GM18951 (cell line): ENCODE measurements at regions not wholly inside any gene's neighbourhood (a gene's known extent, or its start where the extent isn't known, plus 50 kb on each side); places are given as distances from the start of the nearest gene placed in this dataset.

Experiments
- POLR2A ChIP-seq: IDR thresholded peaks from 4 replicates; pipeline ENCODE4 v1.6.1; 2011; ENCODE audit warnings: mild to moderate bottlenecking; ENCODE audit not compliant: insufficient read length, insufficient read depth; ENCODE audit errors: extremely low read depth
- in situ Hi-C: fragments of 300-500 bp; cut with MboI; formaldehyde crosslinking; loops from one replicate; pipeline ENCODE4 v1.12.0; 2022; ENCODE audit warnings: low sequenced_read_pairs, mixed read lengths, inconsistent platforms; ENCODE audit not compliant: unreplicated experiment

DNA sequence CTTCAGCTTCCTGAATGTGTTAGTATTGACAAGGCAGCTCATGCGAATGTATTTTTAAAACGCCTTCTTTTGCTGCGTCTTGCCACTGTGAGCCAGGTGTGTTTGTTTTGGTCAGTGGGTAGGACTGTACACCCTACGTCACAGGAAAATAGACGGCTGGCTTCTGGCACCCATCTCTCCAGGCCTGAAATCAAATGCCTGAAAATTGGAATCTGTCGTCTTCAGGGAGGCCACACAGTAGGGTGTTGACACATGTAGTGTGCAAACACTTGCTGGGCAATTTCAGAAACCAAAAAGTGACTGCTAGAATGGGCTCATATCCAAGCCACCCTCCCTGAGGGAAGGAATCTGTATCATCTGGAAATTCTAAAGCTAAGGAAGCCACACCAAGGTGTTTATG lies 209.3 kb downstream of the TTC8 start:
- TF ChIP-seq POLR2A, result no peak
- in situ Hi-C loops, result loop anchor here (25.0 kb wide), 2 partner anchors 379 to 729 kb away; partner anchors contain the start of gene FOXN3

DNA sequence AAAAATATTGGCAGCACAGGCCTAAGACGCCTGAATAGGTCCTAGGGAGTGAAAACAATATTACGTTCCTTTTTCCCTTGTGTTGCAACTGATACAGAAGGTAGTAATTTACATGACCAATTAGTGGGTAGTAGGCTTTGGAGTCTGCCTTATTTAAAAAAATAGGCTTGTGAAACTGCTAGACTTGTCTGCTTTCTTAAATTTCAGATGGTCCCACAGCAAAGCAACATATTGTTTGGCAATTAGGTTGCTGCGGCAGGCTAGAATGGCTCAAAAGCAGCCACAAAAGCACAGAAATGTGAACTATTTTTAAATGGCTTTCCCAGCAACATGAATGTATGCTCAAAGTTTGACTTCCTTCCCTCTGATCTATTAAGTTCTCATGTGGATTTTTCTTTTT lies 211.9 kb downstream of the TTC8 start:
- in situ Hi-C loops, result loop anchor here (25.0 kb wide), 2 partner anchors 376 to 726 kb away; partner anchors contain the start of gene FOXN3
- TF ChIP-seq POLR2A, result no peak

DNA sequence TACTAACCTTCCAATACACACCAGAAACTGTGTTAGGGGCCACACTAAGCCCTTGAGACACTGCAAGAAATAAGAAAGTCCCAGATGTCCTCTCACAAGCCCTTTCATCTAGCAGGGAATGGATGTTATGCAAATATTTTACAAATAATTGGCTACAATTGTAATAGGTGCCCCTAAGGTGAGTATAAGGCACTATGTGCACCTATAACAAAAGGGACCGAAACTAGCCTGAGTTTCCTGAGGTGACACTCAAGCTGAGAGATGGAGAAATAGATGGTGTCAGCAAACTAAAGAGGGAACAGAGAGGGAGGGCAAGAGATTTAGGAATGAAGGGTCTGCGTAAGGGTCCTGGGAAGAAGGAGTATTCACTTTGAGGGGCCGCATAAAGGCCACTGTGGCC lies 212.6 kb downstream of the TTC8 start:
- in situ Hi-C loops, result loop anchor here (25.0 kb wide), 2 partner anchors 375 to 725 kb away; partner anchors contain the start of gene FOXN3
- no peak for TF ChIP-seq POLR2A

DNA sequence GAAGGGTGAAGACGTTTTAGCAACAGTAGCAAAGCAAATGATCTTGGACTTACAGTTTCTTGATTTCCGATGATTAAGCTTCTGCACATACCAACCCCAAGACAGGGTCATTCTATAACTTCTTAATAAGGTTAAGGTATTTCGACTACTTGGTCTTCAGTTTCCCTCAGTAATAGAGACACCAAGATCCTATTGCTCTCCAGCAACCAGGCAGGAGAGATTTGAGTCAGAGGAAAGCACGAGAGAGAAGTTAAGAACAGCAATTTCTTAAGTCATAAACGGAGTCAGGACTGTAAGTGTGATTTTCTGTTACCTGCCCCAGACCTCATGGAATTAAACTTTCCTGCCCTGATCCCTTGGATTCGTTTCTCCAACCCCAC lies 215.6 kb downstream of the TTC8 start:
- TF ChIP-seq POLR2A, result no peak
- in situ Hi-C loops, result loop anchor here (25.0 kb wide), 2 partner anchors 372 to 722 kb away; partner anchors contain the start of gene FOXN3

DNA sequence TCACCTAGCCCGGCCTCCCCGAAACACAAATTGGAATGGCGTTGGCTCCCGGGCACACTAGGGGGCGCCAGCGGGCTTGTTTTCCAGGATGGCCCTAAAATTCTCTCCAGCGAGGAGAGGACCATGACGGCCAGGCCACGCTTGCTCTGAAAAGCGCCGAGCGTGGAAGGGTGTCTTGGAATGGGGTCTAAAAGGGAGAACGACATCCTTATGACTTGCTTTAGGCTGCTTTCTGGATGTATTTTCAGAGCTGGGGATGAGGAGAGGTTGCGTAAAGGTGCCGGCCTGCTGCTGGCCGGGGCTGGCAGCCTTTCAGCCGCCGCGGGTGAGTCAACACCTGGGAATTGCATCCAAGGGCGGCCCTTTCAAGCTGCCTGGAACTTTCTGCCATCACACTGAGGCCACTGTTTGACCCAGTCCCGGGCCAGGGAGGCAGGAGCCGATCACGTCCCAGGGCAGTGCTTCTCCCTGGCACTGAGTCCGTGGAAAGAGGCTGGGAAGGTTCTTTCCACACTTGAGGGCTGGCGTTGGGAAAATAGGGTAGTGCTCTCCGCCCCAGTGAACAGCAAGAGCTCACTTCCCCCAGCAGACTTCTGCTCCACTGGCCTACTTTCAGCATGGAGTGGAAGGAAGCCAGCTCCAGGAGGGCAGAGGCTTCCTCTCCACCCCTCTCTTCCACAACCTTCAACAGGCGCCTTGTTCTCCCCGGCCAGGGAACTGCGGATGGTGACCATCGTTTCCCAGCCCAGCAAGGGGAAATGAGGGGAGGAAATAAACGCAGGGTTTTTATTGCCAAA lies 216.2 kb downstream of the TTC8 start:
- no peak for TF ChIP-seq POLR2A
- in situ Hi-C loops, result loop anchor here (25.0 kb wide), 2 partner anchors 372 to 722 kb away; partner anchors contain the start of gene FOXN3

DNA sequence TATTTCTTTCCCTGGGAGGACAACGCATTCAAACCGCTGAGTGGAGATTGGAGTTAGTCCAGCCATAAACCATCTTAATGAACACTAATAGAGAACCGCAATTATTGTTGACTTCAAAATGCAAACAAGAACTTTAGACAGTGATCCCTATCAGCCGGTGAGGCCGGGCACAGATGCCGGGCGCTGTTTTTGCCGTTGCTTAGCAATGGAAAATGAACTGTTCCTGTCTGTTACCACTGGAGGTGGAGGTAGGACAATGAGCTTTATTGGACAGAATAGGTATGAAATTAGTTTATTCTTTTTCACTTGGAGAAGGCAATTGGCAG lies 216.8 kb downstream of the TTC8 start:
- no peak for TF ChIP-seq POLR2A
- in situ Hi-C loops, result loop anchor here (25.0 kb wide), 2 partner anchors 371 to 721 kb away; partner anchors contain the start of gene FOXN3

DNA sequence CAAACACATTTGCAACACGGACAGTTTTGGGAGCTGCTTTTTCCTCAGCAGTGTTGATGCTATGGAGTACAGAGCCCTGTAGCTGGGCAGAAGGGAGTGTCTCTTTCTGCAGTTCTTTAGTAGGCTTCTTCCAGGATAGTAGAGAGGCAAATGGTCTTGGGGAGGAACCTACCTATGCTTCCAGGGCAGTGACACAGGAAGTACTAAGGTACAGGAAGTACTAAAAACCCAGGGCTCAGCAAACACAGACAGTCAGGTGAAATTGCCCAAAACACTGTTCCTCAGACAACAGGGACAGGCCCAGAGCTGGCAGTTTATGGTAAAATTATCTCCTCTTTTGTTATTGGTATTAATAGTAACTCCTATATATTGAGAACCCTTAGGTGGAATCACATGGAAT lies 217.6 kb downstream of the TTC8 start:
- in situ Hi-C loops, result loop anchor here (25.0 kb wide), 2 partner anchors 370 to 720 kb away; partner anchors contain the start of gene FOXN3
- no peak for TF ChIP-seq POLR2A

DNA sequence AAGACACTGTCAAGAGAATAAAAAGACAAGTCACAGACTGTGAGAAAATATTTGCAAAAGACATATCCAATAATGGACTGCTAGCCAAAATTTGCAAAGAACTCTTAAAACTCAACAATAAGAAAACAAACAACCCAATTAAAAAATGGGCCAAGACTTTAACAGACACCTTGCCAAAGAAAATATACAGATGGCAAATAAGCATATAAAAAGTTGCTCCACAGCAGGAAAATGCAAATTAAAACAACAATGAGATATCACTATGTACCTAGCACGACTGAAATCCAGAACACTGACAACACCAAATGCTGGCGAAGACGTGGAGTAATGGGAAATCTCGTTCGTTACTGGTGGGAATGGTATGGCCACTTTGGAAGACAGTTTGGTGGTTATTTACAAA lies 228.9 kb downstream of the TTC8 start:
- TF ChIP-seq POLR2A, result no peak
- in situ Hi-C loops, result no loop called here

DNA sequence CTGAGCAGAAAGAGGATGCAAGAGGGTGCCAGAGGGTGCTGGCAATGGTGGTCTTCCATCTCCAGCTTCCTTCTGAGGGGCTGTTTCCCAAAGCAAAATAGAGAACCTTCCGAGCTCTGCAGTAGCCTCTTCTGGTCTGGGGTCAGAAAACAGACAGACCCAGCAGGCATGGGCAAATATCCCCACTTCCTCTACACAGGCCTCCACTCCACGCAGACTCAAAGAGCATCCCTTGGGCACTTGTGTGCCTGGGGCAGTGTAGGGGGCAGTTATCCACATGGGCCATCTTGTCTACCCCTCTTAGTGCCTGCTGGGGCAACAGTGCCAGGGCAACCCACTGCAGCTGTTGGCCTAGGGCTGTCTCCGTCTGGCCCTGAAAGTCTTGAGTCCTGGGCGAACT lies 231.9 kb downstream of the TTC8 start:
- no peak for TF ChIP-seq POLR2A
- in situ Hi-C loops, result no loop called here

DNA sequence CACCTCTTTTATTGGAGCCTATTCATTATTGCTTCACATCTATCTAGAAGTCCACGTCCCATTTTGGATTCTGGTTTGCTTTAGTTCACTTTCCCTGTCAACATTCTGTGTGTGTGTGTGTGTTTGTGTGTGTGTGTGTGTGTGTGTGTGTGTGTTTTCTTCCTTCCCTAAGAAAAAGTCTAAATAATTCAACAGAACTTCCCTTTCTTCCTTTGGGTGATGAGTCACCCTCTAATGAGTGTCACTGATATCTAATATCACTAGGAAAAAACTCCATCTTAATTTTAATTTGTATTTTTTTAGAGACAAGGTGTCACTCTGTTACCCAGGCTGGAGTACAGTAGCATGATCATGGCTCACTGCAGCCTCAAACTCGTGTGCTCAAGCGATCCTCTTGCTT lies 234.2 kb downstream of the TTC8 start:
- in situ Hi-C loops, result no loop called here

DNA sequence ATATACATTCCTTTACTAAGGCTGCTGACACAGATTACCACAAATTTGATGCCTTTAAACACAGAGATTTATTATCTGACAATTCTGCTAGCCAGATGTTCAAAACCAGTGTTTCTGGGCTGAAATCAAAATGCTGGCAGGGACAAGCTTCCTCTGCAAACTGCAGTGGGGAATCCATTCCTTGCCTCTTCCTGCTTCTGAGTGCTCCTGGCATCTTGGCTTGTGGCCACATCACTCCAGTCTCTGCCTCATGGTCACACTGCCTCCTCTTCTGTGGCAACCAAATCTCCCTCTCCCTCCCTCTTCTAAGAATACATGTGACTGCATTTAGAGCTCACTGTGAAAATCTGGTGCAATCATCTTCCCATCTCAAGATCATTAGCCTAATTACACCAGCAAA lies 235.7 kb downstream of the TTC8 start:
- TF ChIP-seq POLR2A, result no peak
- in situ Hi-C loops, result no loop called here

More for the DNA sequence above, 234.2 kb downstream of the TTC8 start:
- no peak for TF ChIP-seq POLR2A

DNA sequence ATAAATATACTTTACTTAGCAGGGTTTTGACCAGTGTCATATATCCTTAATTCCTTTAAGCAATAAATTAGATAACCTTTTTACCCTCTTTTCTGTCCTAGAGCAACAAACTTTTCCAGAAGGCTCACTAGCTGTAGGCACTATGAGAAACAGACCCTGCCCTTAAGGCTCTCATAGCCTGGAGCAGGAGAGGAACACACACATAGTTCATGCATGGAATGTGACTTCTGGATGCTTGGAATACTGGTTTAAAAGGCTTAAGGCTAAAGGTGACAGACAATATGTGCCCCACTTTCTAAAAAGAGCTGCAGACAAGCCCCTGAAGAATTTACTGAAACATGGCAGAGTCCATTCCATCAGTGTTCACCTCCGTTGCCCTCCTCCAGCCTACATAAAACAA lies 237.2 kb downstream of the TTC8 start:
- in situ Hi-C loops, result no loop called here

DNA sequence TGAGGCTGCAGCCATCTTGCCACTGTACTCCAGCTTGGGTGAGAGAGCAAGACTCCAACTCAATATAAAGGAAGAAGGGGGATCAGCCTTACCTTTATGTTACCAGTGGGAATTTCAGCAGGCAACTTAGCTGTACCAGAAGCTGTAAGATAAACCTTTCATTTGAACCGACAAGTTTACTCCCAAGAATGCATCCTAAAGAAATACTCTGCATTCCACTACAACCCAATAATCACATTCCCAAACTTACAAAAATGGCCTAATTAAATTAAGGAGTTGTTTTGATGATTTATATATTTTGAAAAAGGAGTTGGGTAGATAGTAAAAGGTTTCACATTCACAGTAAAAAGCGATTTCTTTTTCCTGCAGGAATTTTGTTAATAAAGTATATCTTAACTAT lies 241.4 kb downstream of the TTC8 start:
- in situ Hi-C loops, result no loop called here
- TF ChIP-seq POLR2A, result no peak

More for the DNA sequence above, 237.2 kb downstream of the TTC8 start:
- no peak for TF ChIP-seq POLR2A

DNA sequence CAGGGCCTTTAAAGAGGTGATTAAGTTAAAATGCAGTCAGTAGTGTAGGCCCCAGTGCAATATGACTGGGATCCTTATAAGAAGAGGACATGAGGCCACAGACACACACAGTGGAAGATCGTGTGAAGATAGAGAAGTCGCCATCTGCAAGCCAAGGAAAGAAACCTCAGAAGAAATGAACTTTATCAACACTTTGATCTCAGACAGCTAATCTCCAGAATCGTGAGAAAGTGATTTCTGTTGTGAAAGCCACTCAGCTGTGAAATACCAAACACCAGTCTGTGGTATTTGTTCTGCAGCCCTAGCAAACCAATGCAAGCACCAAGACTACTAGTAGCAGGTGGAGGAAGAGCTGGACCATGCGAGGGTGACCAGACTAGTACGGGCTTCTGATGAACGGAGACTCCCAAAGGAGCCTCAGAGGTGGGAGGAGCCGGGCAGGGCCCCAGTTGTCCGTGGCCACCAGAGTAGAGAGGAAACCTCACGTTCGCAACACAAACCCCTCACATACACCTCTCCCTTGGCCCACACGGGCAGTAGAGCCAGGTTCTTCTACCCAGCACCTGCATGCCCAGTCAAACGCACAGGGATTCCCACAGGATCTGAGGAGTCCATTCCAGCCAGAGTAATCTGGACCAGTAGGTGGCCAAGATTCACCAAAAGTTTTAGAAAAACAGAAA lies 243.0 kb downstream of the TTC8 start:
- in situ Hi-C loops, result no loop called here
- TF ChIP-seq POLR2A, result no peak
